Vagina (tissue), 2 donors: ENCODE measurements at regions not wholly inside any gene's neighbourhood (a gene's known extent, or its start where the extent isn't known, plus 50 kb on each side); places are given as distances from the start of the nearest gene placed in this dataset.

Experiments
- DNase-seq, 2 donors: peaks; one replicate each; pipeline ENCODE4 v3.0.0-alpha.2; 2017; ENCODE audit errors: extremely low spot score in 2 of 2
- H3K27ac ChIP-seq: fragments of 200-600 bp; sonication (generic); one replicate; pipeline ENCODE4 v1.5.1; 2019
- H3K27me3 ChIP-seq: fragments of 200-600 bp; sonication (generic); one replicate; pipeline ENCODE4 v1.5.1; 2019
- H3K36me3 ChIP-seq, 2 donors: fragments of 200-600 bp; sonication (generic); one replicate each; pipeline ENCODE4 v1.5.1; 2017 to 2019
- H3K4me1 ChIP-seq: fragments of 200-600 bp; sonication (generic); one replicate; pipeline ENCODE4 v1.5.1; 2019
- H3K4me3 ChIP-seq, 2 donors: fragments of 200-600 bp; sonication (generic); 1 replicate in 1 of 2; 2 replicates in 1 of 2; pipeline ENCODE4 v1.5.1; 2016 to 2019
- H3K9me3 ChIP-seq: fragments of 200-600 bp; sonication (generic); one replicate; pipeline ENCODE4 v1.5.1; 2019
- CTCF ChIP-seq, 3 experiments: fragments of 450-650 bp in 2 of 3; fragments of 200-600 bp in 1 of 3; sonication (generic) in 1 of 3; IDR thresholded peaks; one replicate each; pipeline ENCODE4 v1.5.1; 2017 to 2019; ENCODE audit warnings: antibody characterized with exemption in 3 of 3, mild to moderate bottlenecking in 2 of 3, moderate library complexity in 2 of 3
- POLR2A ChIP-seq, 2 donors: fragments of 450-650 bp; IDR thresholded peaks; one replicate each; pipeline ENCODE4 v1.6.1; 2017; ENCODE audit warnings: antibody characterized with exemption in 2 of 2, mild to moderate bottlenecking in 2 of 2, moderate library complexity in 2 of 2
- POLR2AphosphoS5 ChIP-seq, 2 donors: sonication (generic); formaldehyde crosslinking; IDR thresholded peaks; one replicate each; pipeline ENCODE4 v1.9.0; 2017; ENCODE audit warnings: antibody characterized with exemption in 2 of 2, mild to moderate bottlenecking in 2 of 2, low read depth in 1 of 2; ENCODE audit not compliant: insufficient read depth in 1 of 2
- intact Hi-C: fragments of 100-400 bp; cut with DNase I; formaldehyde crosslinking; loops from one replicate; pipeline ENCODE4 v1.15.1; 2023

- intact Hi-C loops = no loop called here
- Histone ChIP-seq H3K4me1 (no peaks in the 10 kb centered on the region), H3K36me3 (no peaks in the 10 kb centered on the region), H3K27ac (no peak overlapping the region), H3K4me3 (no peak overlapping the region), H3K27me3 (no peaks in the 10 kb centered on the region), H3K9me3 (no peaks in the 10 kb centered on the region)
- DNase-seq = no peak
- TF ChIP-seq CTCF (IDR thresholded peaks at IDR 0.05) (no peak), POLR2AphosphoS5 (IDR thresholded peaks at IDR 0.05; ENCODE audit: insufficient read depth in 1 of 2, low read depth in 1 of 2) (no peak), POLR2A (IDR thresholded peaks at IDR 0.05) (no peak)
Measured at GRCh38 chr5:52466113-52466512, 321.6 kb upstream of the ITGA1 start.

DNA sequence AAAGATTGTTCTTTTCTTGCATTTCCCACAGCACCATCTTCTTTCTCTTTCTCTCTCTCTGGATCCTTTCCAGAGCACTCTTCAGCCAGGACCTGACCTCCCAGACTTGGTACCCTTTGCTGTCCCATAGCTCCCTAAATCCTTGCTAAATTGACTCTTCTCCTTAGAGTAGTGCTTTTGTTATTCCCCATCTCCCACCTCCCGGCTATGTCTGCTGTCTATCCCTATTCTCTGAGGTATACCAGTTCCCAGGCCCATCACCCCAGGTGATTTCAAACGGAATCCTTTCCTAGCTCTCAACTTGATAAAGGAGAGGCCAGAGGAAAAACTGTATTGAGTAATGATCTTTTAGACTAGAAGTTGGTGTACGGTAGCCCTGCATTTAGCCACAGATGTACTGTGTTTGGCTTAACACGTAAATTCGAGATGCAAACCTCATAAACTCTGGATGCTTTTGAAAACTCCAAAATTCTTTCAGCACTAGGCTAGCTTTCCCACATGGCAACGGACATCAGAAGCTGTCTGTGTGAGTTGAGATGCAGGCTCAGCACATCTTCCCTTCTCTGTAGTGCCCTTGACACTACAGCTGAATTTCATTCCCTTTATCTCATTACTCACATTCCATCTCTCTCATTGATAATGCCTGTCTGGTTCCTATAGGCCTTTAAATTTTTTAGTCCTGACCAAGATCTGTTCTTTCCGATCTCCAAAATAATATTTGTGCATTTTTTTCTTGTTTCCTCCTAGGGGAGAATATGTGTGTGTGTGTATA lies 320.8 kb upstream of the ITGA1 start:
- Histone ChIP-seq H3K27ac (no peak overlapping the region), H3K36me3 (no peaks in the 10 kb centered on the region), H3K4me3 (no peak overlapping the region), H3K27me3 (no peaks in the 10 kb centered on the region), H3K4me1 (no peaks in the 10 kb centered on the region), H3K9me3 (no peaks in the 10 kb centered on the region)
- intact Hi-C loops = no loop called here
- DNase-seq = no peak
- TF ChIP-seq POLR2AphosphoS5 (IDR thresholded peaks at IDR 0.05; ENCODE audit: insufficient read depth in 1 of 2, low read depth in 1 of 2) (no peak), POLR2A (IDR thresholded peaks at IDR 0.05) (no peak), CTCF (IDR thresholded peaks at IDR 0.05) (no peak)

DNA sequence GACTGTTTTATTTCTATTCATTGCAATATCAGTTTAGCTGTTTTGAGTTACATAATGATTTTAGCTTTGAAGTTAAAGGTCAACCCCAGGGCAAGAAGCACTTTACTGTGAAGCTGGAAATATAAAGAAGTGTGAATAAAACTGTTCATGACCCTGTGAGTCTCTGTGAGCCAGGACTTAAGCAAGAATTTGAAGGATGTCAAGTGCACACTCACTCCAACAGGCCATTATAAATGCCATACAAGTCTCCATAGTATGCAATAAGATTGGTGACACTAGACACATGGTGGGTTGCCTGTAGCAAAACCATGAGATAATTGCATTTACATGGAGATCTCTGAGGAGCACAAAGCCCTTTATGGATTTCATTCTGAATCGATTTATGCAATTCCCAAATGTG lies 318.7 kb upstream of the ITGA1 start:
- TF ChIP-seq CTCF (IDR thresholded peaks at IDR 0.05) = no peak
- TF ChIP-seq POLR2AphosphoS5 (IDR thresholded peaks at IDR 0.05; ENCODE audit: insufficient read depth in 1 of 2, low read depth in 1 of 2) = no peak
- no peak for TF ChIP-seq POLR2A (IDR thresholded peaks at IDR 0.05)
- Histone ChIP-seq H3K4me3 (no peak overlapping the region), H3K4me1 (no peaks in the 10 kb centered on the region), H3K27ac (no peak overlapping the region), H3K9me3 (no peaks in the 10 kb centered on the region), H3K27me3 (no peaks in the 10 kb centered on the region), H3K36me3 (no peaks in the 10 kb centered on the region)
- intact Hi-C loops = no loop called here
- no peak for DNase-seq

- no peak overlapping the region for H3K27ac ChIP-seq
- no peaks in the 10 kb centered on the region for H3K9me3 ChIP-seq
- H3K27me3 ChIP-seq = no peaks in the 10 kb centered on the region
- no peaks in the 10 kb centered on the region for H3K4me1 ChIP-seq
- DNase-seq = no peak
- H3K36me3 ChIP-seq = no peaks in the 10 kb centered on the region
- TF ChIP-seq POLR2A (IDR thresholded peaks at IDR 0.05) (no peak), POLR2AphosphoS5 (IDR thresholded peaks at IDR 0.05; ENCODE audit: insufficient read depth in 1 of 2, low read depth in 1 of 2) (no peak), CTCF (IDR thresholded peaks at IDR 0.05) (no peak)
- intact Hi-C loops = no loop called here
- no peak overlapping the region for H3K4me3 ChIP-seq
Measured at GRCh38 chr5:52469420-52469819, 318.3 kb upstream of the ITGA1 start.

DNA sequence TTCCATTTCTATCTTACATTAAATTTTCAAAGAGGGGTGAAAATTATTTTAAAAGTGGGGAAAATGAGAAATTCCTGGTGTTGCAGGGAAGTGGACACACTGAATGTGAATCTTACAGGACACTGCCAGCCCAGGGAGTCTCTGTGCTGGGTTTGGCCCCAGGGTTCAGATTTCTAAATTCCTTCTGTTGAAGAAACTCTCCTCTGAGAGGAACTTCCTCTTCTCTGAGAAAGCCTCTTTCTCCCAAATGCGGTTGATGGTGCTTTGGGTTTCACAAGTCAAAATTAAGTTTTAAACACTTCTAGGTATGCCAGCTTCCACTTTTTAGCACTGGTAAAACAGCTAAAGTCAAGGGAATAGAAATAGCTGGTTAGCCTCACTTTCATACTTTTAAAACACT lies 317.9 kb upstream of the ITGA1 start:
- intact Hi-C loops = no loop called here
- DNase-seq = no peak
- Histone ChIP-seq H3K9me3 (no peaks in the 10 kb centered on the region), H3K4me3 (no peak overlapping the region), H3K27ac (no peak overlapping the region), H3K4me1 (no peaks in the 10 kb centered on the region), H3K36me3 (no peaks in the 10 kb centered on the region), H3K27me3 (no peaks in the 10 kb centered on the region)
- TF ChIP-seq POLR2AphosphoS5 (IDR thresholded peaks at IDR 0.05; ENCODE audit: insufficient read depth in 1 of 2, low read depth in 1 of 2) (no peak), POLR2A (IDR thresholded peaks at IDR 0.05) (no peak), CTCF (IDR thresholded peaks at IDR 0.05) (no peak)
